NOMO-1 (cell line): ENCODE measurements at regions not wholly inside any gene's neighbourhood (a gene's known extent, or its start where the extent isn't known, plus 50 kb on each side); places are given as distances from the start of the nearest gene placed in this dataset.
"Not testable (repeated sequence)": the region's sequence is repeated elsewhere in the genome, so short reads cannot be mapped to it uniquely, and the experiment has no call there.

Experiments
- DNase-seq, 2 experiments: peaks; one replicate each; lab custom pipeline; 2025; ENCODE audit not compliant: unreplicated experiment in 2 of 2; lab: John Stamatoyannopoulos, UW

- DNase-seq = no peak
Measured at GRCh38 chr14:29982171-29982570, 54.5 kb upstream of the PRKD1 start.

GRCh38 chr14:29982993-29983392 lies 55.3 kb upstream of the PRKD1 start:
- DNase-seq = no peak

GRCh38 chr14:29990344-29990857 lies 62.8 kb upstream of the PRKD1 start:
- not testable (repeated sequence) for DNase-seq

GRCh38 chr14:29990993-29991392 lies 63.3 kb upstream of the PRKD1 start:
- DNase-seq = no peak

GRCh38 chr14:29993143-29993542 lies 65.5 kb upstream of the PRKD1 start:
- DNase-seq = no peak

GRCh38 chr14:29999013-29999539 lies 71.4 kb upstream of the PRKD1 start:
- no peak for DNase-seq

- no peak for DNase-seq
Measured at GRCh38 chr14:30002859-30003258, 75.2 kb upstream of the PRKD1 start.

GRCh38 chr14:30005114-30005808 lies 77.6 kb upstream of the PRKD1 start:
- DNase-seq = no peak

GRCh38 chr14:30006695-30007094 lies 79.0 kb upstream of the PRKD1 start:
- no peak for DNase-seq

GRCh38 chr14:30015489-30015888 lies 87.8 kb upstream of the PRKD1 start:
- DNase-seq = no peak

GRCh38 chr14:30016002-30016401 lies 88.4 kb upstream of the PRKD1 start:
- no peak for DNase-seq

- DNase-seq = no peak
Measured at GRCh38 chr14:30017370-30017993, 89.8 kb upstream of the PRKD1 start.

GRCh38 chr14:30020271-30020670 lies 92.6 kb upstream of the PRKD1 start:
- DNase-seq = no peak

- no peak for DNase-seq
Measured at GRCh38 chr14:30020687-30021086, 93.0 kb upstream of the PRKD1 start.

- DNase-seq = not testable (repeated sequence)
Measured at GRCh38 chr14:30023350-30023749, 95.7 kb upstream of the PRKD1 start.

- DNase-seq = no peak
Measured at GRCh38 chr14:30034152-30034551, 106.5 kb upstream of the PRKD1 start.

- DNase-seq = no peak
Measured at GRCh38 chr14:30035361-30035760, 107.7 kb upstream of the PRKD1 start.

- no peak for DNase-seq
Measured at GRCh38 chr14:30045720-30046119, 118.1 kb upstream of the PRKD1 start.

GRCh38 chr14:30053103-30053502 lies 125.5 kb upstream of the PRKD1 start:
- DNase-seq = no peak

GRCh38 chr14:30054201-30054600 lies 126.6 kb upstream of the PRKD1 start:
- no peak for DNase-seq

- no peak for DNase-seq
Measured at GRCh38 chr14:30058401-30058800, 130.8 kb upstream of the PRKD1 start.

- DNase-seq = no peak
Measured at GRCh38 chr14:30063746-30064145, 136.1 kb upstream of the PRKD1 start.
